Inflammatory macrophage treated with lipopolysaccharide for 1 hour (primary cell): ENCODE measurements at regions not wholly inside any gene's neighbourhood (a gene's known extent, or its start where the extent isn't known, plus 50 kb on each side); places are given as distances from the start of the nearest gene placed in this dataset.

ENCODE experiments used
- DNase-seq, 2 donors: peaks; one replicate each; pipeline ENCODE4 v3.0.0-alpha.2; 2020 to 2022

GRCh38 chr5:87499478-87500410, 87.0 kb upstream of the CCNH start:
- DNase-seq, result no peak
